IPS DF 6.9 (cell line): ENCODE measurements at regions not wholly inside any gene's neighbourhood (a gene's known extent, or its start where the extent isn't known, plus 50 kb on each side); places are given as distances from the start of the nearest gene placed in this dataset.

Experiments
- DNase-seq: peaks from one replicate; pipeline ENCODE4 v3.0.0-alpha.2; 2013; ENCODE audit warnings: low read depth, low spot score
- H3K27ac ChIP-seq: one replicate; pipeline ENCODE4 v1.5.1; 2013; ENCODE audit warnings: low read length, control low read depth
- H3K27me3 ChIP-seq: 2 replicates; pipeline ENCODE4 v1.6.1; 2013; ENCODE audit warnings: mild to moderate bottlenecking, low read length; ENCODE audit not compliant: control insufficient read depth, insufficient read depth
- H3K36me3 ChIP-seq: 2 replicates; pipeline ENCODE4 v1.6.1; 2013; ENCODE audit warnings: low read length; ENCODE audit not compliant: control insufficient read depth, insufficient read depth
- H3K4me1 ChIP-seq: 2 replicates; pipeline ENCODE4 v1.6.1; 2013; ENCODE audit warnings: low read length; ENCODE audit not compliant: control insufficient read depth, insufficient read depth
- H3K4me3 ChIP-seq: 2 replicates; pipeline ENCODE4 v1.5.1; 2013; ENCODE audit warnings: mild to moderate bottlenecking, low read length
- H3K9me3 ChIP-seq: 2 replicates; pipeline ENCODE4 v1.6.1; 2013; ENCODE audit warnings: low read length, inconsistent platforms; ENCODE audit not compliant: control insufficient read depth, insufficient read depth
- WGBS: extraction: QIAGEN DNeasy Blood & Tissue Kit; methylation state at CpG from one replicate; pipeline ENCODE4 v1.1.7; 2013; ENCODE audit warnings: mixed read lengths, missing lambda C conversion rate; ENCODE audit not compliant: insufficient read length, insufficient coverage; 5-methylcytosine and 5-hydroxymethylcytosine counted together

GRCh38 chr15:94579286-94579685 is 347.9 kb downstream of the MCTP2 start:
- Histone ChIP-seq H3K36me3 (no peaks in the 10 kb centered on the region), H3K27ac (no peak overlapping the region), H3K4me1 (no peaks in the 10 kb centered on the region; the same call in 1 of the 2 replicates), H3K27me3 (no peaks in the 10 kb centered on the region), H3K9me3 (no peaks in the 10 kb centered on the region), H3K4me3 (no peak overlapping the region)
- DNase-seq: no peak
- WGBS: no CpG with 5 or more reads among the region's 5 CpGs

GRCh38 chr15:94580211-94580885 is 349.0 kb downstream of the MCTP2 start:
- H3K4me3 ChIP-seq: no peak overlapping the region
- WGBS: no CpG with 5 or more reads among the region's 12 CpGs
- no peaks in the 10 kb centered on the region for H3K27me3 ChIP-seq
- no peaks in the 10 kb centered on the region for H3K36me3 ChIP-seq
- no peaks in the 10 kb centered on the region for H3K9me3 ChIP-seq
- H3K4me1 ChIP-seq: no peaks in the 10 kb centered on the region; the same call in 1 of the 2 replicates
- DNase-seq: no peak
- H3K27ac ChIP-seq: no peak overlapping the region

- DNase-seq: peak; percentile 45
- H3K27me3 ChIP-seq: no peaks in the 10 kb centered on the region
- no peaks in the 10 kb centered on the region for H3K9me3 ChIP-seq
- peaks cover 2% of the 10 kb centered on the region; the same call in 1 of the 2 replicates for H3K4me1 ChIP-seq
- no CpG with 5 or more reads among the region's 3 CpGs for WGBS
- H3K36me3 ChIP-seq: no peaks in the 10 kb centered on the region
- H3K4me3 ChIP-seq: no peak overlapping the region
- H3K27ac ChIP-seq: no peak overlapping the region
Measured at GRCh38 chr15:94582368-94582767, 351.0 kb downstream of the MCTP2 start.

- H3K36me3 ChIP-seq: no peaks in the 10 kb centered on the region
- H3K4me1 ChIP-seq: peaks cover 2% of the 10 kb centered on the region; the same call in 1 of the 2 replicates
- H3K4me3 ChIP-seq: no peak overlapping the region
- WGBS: no CpG with 5 or more reads among the region's 11 CpGs
- H3K27ac ChIP-seq: no peak overlapping the region
- no peaks in the 10 kb centered on the region for H3K9me3 ChIP-seq
- no peak for DNase-seq
- no peaks in the 10 kb centered on the region for H3K27me3 ChIP-seq
Measured at GRCh38 chr15:94584833-94585244, 353.5 kb downstream of the MCTP2 start.

GRCh38 chr15:94586099-94586498 is 354.7 kb downstream of the MCTP2 start:
- no peaks in the 10 kb centered on the region for H3K36me3 ChIP-seq

GRCh38 chr15:94587113-94587512 is 355.8 kb downstream of the MCTP2 start:
- Histone ChIP-seq H3K4me3 (no peak overlapping the region), H3K27ac (no peak overlapping the region), H3K9me3 (no peaks in the 10 kb centered on the region), H3K27me3 (no peaks in the 10 kb centered on the region), H3K4me1 (peaks cover 2% of the 10 kb centered on the region; the same call in 1 of the 2 replicates), H3K36me3 (no peaks in the 10 kb centered on the region)
- no peak for DNase-seq
- no CpG with 5 or more reads among the region's 2 CpGs for WGBS

More at GRCh38 chr15:94586099-94586498, 354.7 kb downstream of the MCTP2 start:
- Histone ChIP-seq H3K9me3 (no peaks in the 10 kb centered on the region), H3K27ac (no peak overlapping the region), H3K27me3 (no peaks in the 10 kb centered on the region), H3K4me3 (no peak overlapping the region), H3K4me1 (peaks cover 2% of the 10 kb centered on the region; the same call in 1 of the 2 replicates)
- no CpG with 5 or more reads among the region's 3 CpGs for WGBS
- DNase-seq: no peak

GRCh38 chr15:94588993-94589392 is 357.6 kb downstream of the MCTP2 start:
- no CpG with 5 or more reads among the region's 4 CpGs for WGBS

GRCh38 chr15:94592495-94592894 is 361.1 kb downstream of the MCTP2 start:
- no peaks in the 10 kb centered on the region for H3K27me3 ChIP-seq
- no peak overlapping the region for H3K27ac ChIP-seq
- no peaks in the 10 kb centered on the region for H3K4me1 ChIP-seq
- no peaks in the 10 kb centered on the region for H3K36me3 ChIP-seq
- no peaks in the 10 kb centered on the region for H3K9me3 ChIP-seq
- DNase-seq: no peak
- no peak overlapping the region for H3K4me3 ChIP-seq

More at GRCh38 chr15:94588993-94589392, 357.6 kb downstream of the MCTP2 start:
- no peaks in the 10 kb centered on the region for H3K27me3 ChIP-seq
- H3K9me3 ChIP-seq: no peaks in the 10 kb centered on the region
- H3K36me3 ChIP-seq: no peaks in the 10 kb centered on the region
- DNase-seq: no peak
- peaks cover 2% of the 10 kb centered on the region; the same call in 1 of the 2 replicates for H3K4me1 ChIP-seq
- H3K27ac ChIP-seq: no peak overlapping the region
- H3K4me3 ChIP-seq: no peak overlapping the region

- H3K4me1 ChIP-seq: no peaks in the 10 kb centered on the region
- no peaks in the 10 kb centered on the region for H3K36me3 ChIP-seq
- no peaks in the 10 kb centered on the region for H3K27me3 ChIP-seq
- no peak overlapping the region for H3K4me3 ChIP-seq
- WGBS: no CpG with 5 or more reads among the region's 1 CpG
- H3K9me3 ChIP-seq: no peaks in the 10 kb centered on the region
- no peak for DNase-seq
- H3K27ac ChIP-seq: no peak overlapping the region
Measured at GRCh38 chr15:94596707-94597106, 365.3 kb downstream of the MCTP2 start.

- no peak for DNase-seq
- Histone ChIP-seq H3K4me1 (no peaks in the 10 kb centered on the region), H3K4me3 (no peak overlapping the region), H3K27ac (no peak overlapping the region), H3K27me3 (no peaks in the 10 kb centered on the region), H3K36me3 (no peaks in the 10 kb centered on the region), H3K9me3 (no peaks in the 10 kb centered on the region)
- no CpG with 5 or more reads among the region's 8 CpGs for WGBS
Measured at GRCh38 chr15:94600505-94600904, 369.1 kb downstream of the MCTP2 start.
